Endodermal cell (in vitro differentiated cells): ENCODE measurements at regions not wholly inside any gene's neighbourhood (a gene's known extent, or its start where the extent isn't known, plus 50 kb on each side); places are given as distances from the start of the nearest gene placed in this dataset.

Experiments
- DNase-seq: peaks from one replicate; pipeline ENCODE4 v3.0.0-alpha.2; 2017
- H3K27ac ChIP-seq: 2 replicates; pipeline ENCODE4 v1.5.1; 2013; ENCODE audit warnings: mild to moderate bottlenecking, low read depth, low read length, moderate library complexity
- H3K27me3 ChIP-seq: 2 replicates; pipeline ENCODE4 v1.6.1; 2013; ENCODE audit warnings: mild to moderate bottlenecking, low read length, moderate library complexity; ENCODE audit not compliant: insufficient read depth, control insufficient read depth, poor library complexity, severe bottlenecking
- H3K36me3 ChIP-seq: 2 replicates; pipeline ENCODE4 v1.7.0; 2013; ENCODE audit warnings: mild to moderate bottlenecking, low read length, moderate library complexity; ENCODE audit not compliant: control insufficient read depth, insufficient read depth
- H3K4me1 ChIP-seq: one replicate; pipeline ENCODE4 v1.7.0; 2013; ENCODE audit warnings: low read length; ENCODE audit not compliant: control insufficient read depth, insufficient read depth
- H3K4me3 ChIP-seq: 2 replicates; pipeline ENCODE4 v1.5.1; 2013; ENCODE audit warnings: mild to moderate bottlenecking, low read length, moderate library complexity
- H3K9ac ChIP-seq: 2 replicates; pipeline ENCODE4 v1.6.1; 2013; ENCODE audit warnings: mild to moderate bottlenecking, low read length, moderate library complexity; ENCODE audit not compliant: poor library complexity, severe bottlenecking; ENCODE audit errors: extremely low read depth
- H3K9me3 ChIP-seq: 2 replicates; pipeline ENCODE4 v1.6.1; 2013; ENCODE audit warnings: mild to moderate bottlenecking, low read length, moderate library complexity; ENCODE audit not compliant: control insufficient read depth
- H3K27ac Mint-ChIP-seq: 2 replicates; pipeline ENCODE4 v1.8.0; 2020; ENCODE audit warnings: mixed read lengths
- H3K27me3 Mint-ChIP-seq: 2 replicates; pipeline ENCODE4 v1.8.0; 2021; ENCODE audit warnings: mild to moderate bottlenecking, mixed read lengths; ENCODE audit not compliant: insufficient read depth
- H3K36me3 Mint-ChIP-seq: 2 replicates; pipeline ENCODE4 v1.8.0; 2020; ENCODE audit warnings: low read depth, mixed read lengths
- H3K4me1 Mint-ChIP-seq: 2 replicates; pipeline ENCODE4 v1.8.0; 2020; ENCODE audit warnings: mixed read lengths
- H3K4me3 Mint-ChIP-seq: 2 replicates; pipeline ENCODE4 v1.8.0; 2020; ENCODE audit warnings: mild to moderate bottlenecking, moderate library complexity, mixed read lengths
- H3K9me3 Mint-ChIP-seq: 2 replicates; pipeline ENCODE4 v1.8.0; 2020; ENCODE audit warnings: mild to moderate bottlenecking, mixed read lengths
- WGBS, 2 experiments: methylation state at CpG; one replicate each; pipeline versions ENCODE4 v1.1.5 to v1.1.7; 2013; ENCODE audit warnings: missing lambda C conversion rate in 2 of 2, mixed read lengths in 1 of 2; ENCODE audit not compliant: insufficient coverage in 1 of 2, insufficient read length in 1 of 2; 5-methylcytosine and 5-hydroxymethylcytosine counted together
- TF ChIP-seq, protein P1 (sequence below): fragments of 200-600 bp; sonication (generic); conservative IDR thresholded peaks from 2 replicates; pipeline ENCODE4 v1.5.0; 2021; ENCODE audit warnings: antibody characterized with exemption, mild to moderate bottlenecking

DNA sequence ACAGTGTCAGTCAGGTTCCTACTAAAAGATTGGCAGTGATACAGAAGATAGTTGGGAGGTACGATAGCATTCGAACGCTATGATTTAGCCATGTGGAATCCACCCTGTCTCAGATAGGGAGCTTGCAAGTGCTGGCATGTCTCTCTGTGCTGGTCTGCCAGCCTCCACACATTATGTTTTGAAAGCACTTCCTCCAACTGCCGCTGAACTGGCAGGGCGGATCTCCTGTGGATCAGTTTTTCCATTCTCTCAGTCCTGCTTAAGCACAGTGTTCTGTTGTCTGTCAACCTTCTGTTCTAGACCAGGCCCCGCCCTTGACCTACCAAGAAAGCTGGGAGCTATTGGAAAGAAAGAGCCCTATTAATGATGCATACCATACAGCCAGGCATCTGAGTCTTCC is 65.5 kb upstream of the PALMD start:
- Histone ChIP-seq H3K27ac (no peak overlapping the region), H3K36me3 (no peaks in the 10 kb centered on the region)

GRCh38 chr1:99587008-99587407 is 58.9 kb upstream of the PALMD start:
- Histone ChIP-seq H3K9me3 (no peaks in the 10 kb centered on the region), H3K27ac (no peak overlapping the region), H3K27me3 (no peaks in the 10 kb centered on the region), H3K4me1 (peaks cover 6% of the 10 kb centered on the region), H3K4me3 (no peak overlapping the region), H3K36me3 (no peaks in the 10 kb centered on the region), H3K9ac (no peak overlapping the region)
- H3K9me3 Mint-ChIP-seq, result no peaks in the 10 kb centered on the region
- H3K4me3 Mint-ChIP-seq, result no peak overlapping the region
- TF ChIP-seq, protein P1, sequence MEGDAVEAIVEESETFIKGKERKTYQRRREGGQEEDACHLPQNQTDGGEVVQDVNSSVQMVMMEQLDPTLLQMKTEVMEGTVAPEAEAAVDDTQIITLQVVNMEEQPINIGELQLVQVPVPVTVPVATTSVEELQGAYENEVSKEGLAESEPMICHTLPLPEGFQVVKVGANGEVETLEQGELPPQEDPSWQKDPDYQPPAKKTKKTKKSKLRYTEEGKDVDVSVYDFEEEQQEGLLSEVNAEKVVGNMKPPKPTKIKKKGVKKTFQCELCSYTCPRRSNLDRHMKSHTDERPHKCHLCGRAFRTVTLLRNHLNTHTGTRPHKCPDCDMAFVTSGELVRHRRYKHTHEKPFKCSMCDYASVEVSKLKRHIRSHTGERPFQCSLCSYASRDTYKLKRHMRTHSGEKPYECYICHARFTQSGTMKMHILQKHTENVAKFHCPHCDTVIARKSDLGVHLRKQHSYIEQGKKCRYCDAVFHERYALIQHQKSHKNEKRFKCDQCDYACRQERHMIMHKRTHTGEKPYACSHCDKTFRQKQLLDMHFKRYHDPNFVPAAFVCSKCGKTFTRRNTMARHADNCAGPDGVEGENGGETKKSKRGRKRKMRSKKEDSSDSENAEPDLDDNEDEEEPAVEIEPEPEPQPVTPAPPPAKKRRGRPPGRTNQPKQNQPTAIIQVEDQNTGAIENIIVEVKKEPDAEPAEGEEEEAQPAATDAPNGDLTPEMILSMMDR, result no peak
- peak; percentile 44 for DNase-seq
- no peak overlapping the region for H3K27ac Mint-ChIP-seq
- peaks cover 26% of the 10 kb centered on the region for H3K4me1 Mint-ChIP-seq
- peaks cover 2% of the 10 kb centered on the region for H3K27me3 Mint-ChIP-seq
- no peaks in the 10 kb centered on the region for H3K36me3 Mint-ChIP-seq
- 82 to 93% methylated on average over 4 of the region's 4 CpGs for WGBS, 2 experiments

More for the DNA sequence above, 65.5 kb upstream of the PALMD start:
- TF ChIP-seq, protein P1, result no peak
- H3K27me3 Mint-ChIP-seq, result no peaks in the 10 kb centered on the region
- H3K9ac ChIP-seq, result no peak overlapping the region
- peaks cover 25% of the 10 kb centered on the region for H3K4me1 Mint-ChIP-seq
- H3K36me3 Mint-ChIP-seq, result no peaks in the 10 kb centered on the region
- no peak overlapping the region for H3K4me3 ChIP-seq
- no peaks in the 10 kb centered on the region for H3K9me3 Mint-ChIP-seq
- H3K4me3 Mint-ChIP-seq, result no peak overlapping the region
- no peaks in the 10 kb centered on the region for H3K9me3 ChIP-seq
- no peak overlapping the region for H3K27ac Mint-ChIP-seq
- no peak for DNase-seq
- H3K27me3 ChIP-seq, result no peaks in the 10 kb centered on the region
- WGBS, 2 experiments, result 93 to 95% methylated on average over 5 to 6 of the region's 6 CpGs
- H3K4me1 ChIP-seq, result peaks cover 8% of the 10 kb centered on the region

DNA sequence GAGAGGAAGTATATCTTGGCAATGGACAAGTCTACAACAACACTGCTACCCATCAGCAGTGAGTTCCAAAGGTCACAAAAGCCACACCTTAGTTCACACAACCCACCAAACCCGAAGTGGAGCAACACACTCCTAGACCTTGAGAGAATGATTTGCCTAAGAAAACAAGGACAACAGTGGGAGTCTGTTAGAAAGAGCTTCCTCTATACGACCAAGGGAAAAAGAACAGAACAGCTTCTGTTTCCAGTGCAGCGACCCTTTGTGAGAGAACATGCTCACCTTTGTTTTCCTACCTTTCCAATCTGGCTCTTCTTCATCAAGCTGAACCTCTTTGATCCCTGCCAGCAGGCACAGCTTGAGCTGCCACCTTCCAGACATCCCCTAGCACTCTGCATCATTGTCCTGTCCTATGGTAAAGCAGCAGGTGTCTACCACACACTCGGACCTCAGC is 56.7 kb upstream of the PALMD start:
- Mint-ChIP-seq H3K9me3 (no peaks in the 10 kb centered on the region), H3K36me3 (no peaks in the 10 kb centered on the region), H3K4me3 (no peak overlapping the region), H3K27ac (no peak overlapping the region), H3K27me3 (peaks cover 2% of the 10 kb centered on the region), H3K4me1 (peaks cover 26% of the 10 kb centered on the region)
- Histone ChIP-seq H3K4me3 (no peak overlapping the region), H3K9ac (no peak overlapping the region), H3K36me3 (no peaks in the 10 kb centered on the region), H3K27ac (no peak overlapping the region), H3K4me1 (peaks cover 6% of the 10 kb centered on the region), H3K27me3 (no peaks in the 10 kb centered on the region), H3K9me3 (no peaks in the 10 kb centered on the region)
- 71 to 73% methylated on average over 1 to 4 of the region's 4 CpGs for whole genome bisulfite sequencing, 2 experiments
- peak; percentile 65 for DNase-seq
- TF ChIP-seq, protein P1, result no peak
